Neural progenitor cell (in vitro differentiated cells): ENCODE measurements at regions not wholly inside any gene's neighbourhood (a gene's known extent, or its start where the extent isn't known, plus 50 kb on each side); places are given as distances from the start of the nearest gene placed in this dataset.
"Not testable (repeated sequence)": the region's sequence is repeated elsewhere in the genome, so short reads cannot be mapped to it uniquely, and the experiment has no call there.

ENCODE experiments used
- EZH2 ChIP-seq: fragments of 200-600 bp; sonication (generic); IDR thresholded peaks from 2 replicates; pipeline ENCODE4 v1.6.1; 2017; ENCODE audit warnings: antibody characterized with exemption, mild to moderate bottlenecking, moderate library complexity
- EZH2phosphoT487 ChIP-seq: fragments of 200-600 bp; sonication (generic); IDR thresholded peaks from 2 replicates; pipeline ENCODE4 v1.6.1; 2017; ENCODE audit warnings: antibody characterized with exemption
- TF ChIP-seq, protein P1 (sequence below): fragments of 200-600 bp; sonication (generic); IDR thresholded peaks from 2 replicates; pipeline ENCODE4 v1.5.1; 2017; ENCODE audit warnings: antibody characterized with exemption, mild to moderate bottlenecking

DNA sequence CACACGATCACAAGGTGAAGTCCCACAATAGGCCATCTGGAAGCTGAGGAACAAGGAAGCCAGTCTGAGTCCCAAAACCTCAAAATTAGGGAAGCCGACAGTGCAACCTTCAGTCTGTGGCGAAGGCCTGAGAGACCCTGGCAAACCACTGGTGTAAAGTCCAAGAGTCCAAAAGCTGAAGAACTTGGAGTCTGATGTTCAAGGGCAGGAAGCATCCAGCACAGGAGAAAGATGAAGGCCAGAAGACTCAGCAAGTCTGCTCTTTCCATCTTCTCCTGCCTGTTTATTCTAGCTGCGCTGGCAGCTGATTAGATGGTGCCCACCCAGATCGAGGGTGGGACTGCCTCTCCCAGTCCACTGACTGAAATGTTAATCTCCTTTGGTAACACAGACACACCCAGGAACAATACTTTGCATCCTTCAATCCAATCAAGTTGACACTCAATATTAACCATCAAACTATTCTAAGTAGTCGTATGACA, 112.3 kb downstream of the MYCN start:
- TF ChIP-seq, protein P1, sequence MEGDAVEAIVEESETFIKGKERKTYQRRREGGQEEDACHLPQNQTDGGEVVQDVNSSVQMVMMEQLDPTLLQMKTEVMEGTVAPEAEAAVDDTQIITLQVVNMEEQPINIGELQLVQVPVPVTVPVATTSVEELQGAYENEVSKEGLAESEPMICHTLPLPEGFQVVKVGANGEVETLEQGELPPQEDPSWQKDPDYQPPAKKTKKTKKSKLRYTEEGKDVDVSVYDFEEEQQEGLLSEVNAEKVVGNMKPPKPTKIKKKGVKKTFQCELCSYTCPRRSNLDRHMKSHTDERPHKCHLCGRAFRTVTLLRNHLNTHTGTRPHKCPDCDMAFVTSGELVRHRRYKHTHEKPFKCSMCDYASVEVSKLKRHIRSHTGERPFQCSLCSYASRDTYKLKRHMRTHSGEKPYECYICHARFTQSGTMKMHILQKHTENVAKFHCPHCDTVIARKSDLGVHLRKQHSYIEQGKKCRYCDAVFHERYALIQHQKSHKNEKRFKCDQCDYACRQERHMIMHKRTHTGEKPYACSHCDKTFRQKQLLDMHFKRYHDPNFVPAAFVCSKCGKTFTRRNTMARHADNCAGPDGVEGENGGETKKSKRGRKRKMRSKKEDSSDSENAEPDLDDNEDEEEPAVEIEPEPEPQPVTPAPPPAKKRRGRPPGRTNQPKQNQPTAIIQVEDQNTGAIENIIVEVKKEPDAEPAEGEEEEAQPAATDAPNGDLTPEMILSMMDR, result not testable (repeated sequence)
- not testable (repeated sequence) for TF ChIP-seq EZH2, EZH2phosphoT487
